HG03354 (cell line): ENCODE measurements at regions not wholly inside any gene's neighbourhood (a gene's known extent, or its start where the extent isn't known, plus 50 kb on each side); places are given as distances from the start of the nearest gene placed in this dataset.

Experiments
- ATAC-seq: cut with Tn5 transposase; IDR thresholded peaks from one replicate; pipeline ENCODE4 v1.9.1; 2021; ENCODE audit warnings: mild to moderate bottlenecking; ENCODE audit not compliant: unreplicated experiment, poor library complexity, severe bottlenecking

DNA sequence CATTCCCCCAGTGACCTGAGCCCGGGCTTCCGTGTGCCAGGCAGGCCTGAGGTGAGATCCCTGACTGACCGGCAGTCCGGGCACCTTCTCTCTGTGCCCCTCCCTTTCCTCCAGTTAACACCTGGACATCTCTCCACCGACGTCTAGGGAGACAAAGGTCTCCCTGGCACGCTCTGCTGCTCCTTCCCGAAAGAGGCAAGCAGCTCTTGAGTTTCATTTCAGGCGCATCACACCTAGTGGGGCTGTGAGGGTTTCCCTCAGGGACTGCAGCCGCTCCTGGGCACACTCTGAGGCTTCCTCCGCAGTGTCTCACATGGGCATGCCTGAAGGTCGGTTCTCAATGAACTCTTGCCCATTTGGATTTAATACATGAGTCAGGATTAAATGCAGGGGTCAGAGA lies 322.7 kb downstream of the CTTN start:
- no peak for ATAC-seq

DNA sequence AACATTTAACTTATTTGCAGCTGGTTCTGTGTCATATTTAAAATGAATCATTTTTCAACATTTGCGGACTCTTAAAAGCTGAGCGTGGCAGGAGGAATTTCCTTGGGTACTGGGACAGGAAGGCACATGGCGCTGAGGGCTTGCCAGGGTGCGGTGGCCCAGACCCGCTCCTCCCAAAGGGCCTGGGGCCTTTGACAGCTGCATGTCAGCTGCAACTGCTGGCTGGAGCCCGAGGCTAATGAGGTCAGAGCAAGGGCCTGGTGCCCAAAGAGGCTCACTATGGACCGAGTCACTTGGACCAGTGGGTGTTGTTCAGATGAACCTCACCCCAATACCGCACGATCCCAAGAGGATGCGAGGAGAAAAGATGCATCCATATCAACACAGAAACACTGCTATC lies 326.9 kb downstream of the CTTN start:
- ATAC-seq: no peak

GRCh38 chr11:70725739-70726138 lies 327.4 kb downstream of the CTTN start:
- ATAC-seq: no peak

DNA sequence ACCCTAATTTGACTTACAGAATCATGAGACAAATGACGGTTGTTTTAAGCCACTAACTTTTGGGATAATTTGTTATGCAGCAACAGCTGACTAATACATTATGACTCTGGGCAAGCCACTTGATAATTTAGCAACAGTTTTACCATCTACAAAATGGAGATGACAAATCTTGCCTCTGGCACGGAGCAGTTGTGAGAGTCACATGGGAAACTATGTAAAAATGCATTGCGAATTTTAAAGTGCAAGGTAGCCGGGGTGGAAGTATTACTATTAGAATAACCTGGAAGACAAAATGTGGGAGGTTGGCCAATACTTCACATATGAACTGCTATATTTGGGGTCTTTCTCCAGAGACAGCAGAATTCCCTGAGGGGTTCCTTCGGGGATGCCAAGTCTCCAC lies 328.7 kb downstream of the CTTN start:
- no peak for ATAC-seq

- ATAC-seq: no peak
Measured at GRCh38 chr11:70727899-70728620, 329.7 kb downstream of the CTTN start.

- no peak for ATAC-seq
Measured at GRCh38 chr11:70729949-70730348, 331.6 kb downstream of the CTTN start.

DNA sequence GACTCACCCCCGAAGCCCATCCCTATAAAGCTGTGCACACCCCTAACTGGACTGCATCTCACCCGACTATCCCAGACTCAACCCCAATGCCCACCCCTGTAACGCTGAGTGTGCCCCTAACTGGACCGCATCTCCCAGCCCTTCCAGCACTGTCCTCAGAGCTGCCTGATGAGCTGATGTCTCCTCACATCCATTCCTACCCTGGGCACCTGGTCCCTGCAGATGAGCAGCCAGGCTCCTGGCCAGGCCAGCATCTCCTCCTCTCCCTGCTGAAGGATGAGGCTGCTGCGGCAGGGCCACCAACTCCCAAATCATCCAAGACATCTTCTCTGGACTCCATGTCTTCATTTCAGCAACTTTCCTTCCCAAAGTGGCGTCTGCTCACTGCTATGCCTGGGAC lies 332.1 kb downstream of the CTTN start:
- no peak for ATAC-seq

DNA sequence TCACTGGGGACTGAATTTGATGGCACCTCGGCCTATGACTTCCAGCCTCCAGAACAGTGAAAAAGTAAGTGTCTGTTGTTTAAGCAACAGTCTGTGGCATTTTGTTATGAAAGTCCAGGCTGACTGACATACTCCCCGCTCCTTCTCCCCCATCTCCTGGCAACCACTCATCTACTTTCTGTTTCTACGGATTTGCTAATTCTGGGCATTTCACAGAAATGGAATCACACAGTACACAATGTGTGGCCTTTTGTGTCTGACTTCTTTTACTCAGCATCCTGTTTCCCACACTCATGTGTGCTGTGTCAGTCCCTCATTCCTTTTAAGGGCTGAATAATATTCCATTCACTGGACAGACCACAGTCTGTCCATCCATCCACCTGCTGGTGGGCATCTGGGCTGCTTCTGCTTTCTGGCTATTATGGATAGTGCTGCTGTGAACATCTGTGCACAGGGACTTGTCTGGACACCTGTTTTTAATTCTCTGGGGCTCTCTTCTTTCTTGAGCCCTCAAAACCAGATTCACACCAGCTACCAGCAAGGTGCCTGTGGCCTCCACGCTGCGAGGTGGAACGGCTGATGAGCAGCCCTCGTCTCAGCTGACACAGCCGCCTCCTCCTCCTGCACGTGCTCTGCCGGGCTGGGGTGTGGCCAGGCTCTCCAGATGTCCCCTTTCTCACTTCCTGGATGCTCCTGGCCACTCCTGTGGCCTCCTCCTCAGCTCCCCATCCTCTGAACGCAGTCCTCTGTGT lies 333.1 kb downstream of the CTTN start:
- no peak for ATAC-seq

DNA sequence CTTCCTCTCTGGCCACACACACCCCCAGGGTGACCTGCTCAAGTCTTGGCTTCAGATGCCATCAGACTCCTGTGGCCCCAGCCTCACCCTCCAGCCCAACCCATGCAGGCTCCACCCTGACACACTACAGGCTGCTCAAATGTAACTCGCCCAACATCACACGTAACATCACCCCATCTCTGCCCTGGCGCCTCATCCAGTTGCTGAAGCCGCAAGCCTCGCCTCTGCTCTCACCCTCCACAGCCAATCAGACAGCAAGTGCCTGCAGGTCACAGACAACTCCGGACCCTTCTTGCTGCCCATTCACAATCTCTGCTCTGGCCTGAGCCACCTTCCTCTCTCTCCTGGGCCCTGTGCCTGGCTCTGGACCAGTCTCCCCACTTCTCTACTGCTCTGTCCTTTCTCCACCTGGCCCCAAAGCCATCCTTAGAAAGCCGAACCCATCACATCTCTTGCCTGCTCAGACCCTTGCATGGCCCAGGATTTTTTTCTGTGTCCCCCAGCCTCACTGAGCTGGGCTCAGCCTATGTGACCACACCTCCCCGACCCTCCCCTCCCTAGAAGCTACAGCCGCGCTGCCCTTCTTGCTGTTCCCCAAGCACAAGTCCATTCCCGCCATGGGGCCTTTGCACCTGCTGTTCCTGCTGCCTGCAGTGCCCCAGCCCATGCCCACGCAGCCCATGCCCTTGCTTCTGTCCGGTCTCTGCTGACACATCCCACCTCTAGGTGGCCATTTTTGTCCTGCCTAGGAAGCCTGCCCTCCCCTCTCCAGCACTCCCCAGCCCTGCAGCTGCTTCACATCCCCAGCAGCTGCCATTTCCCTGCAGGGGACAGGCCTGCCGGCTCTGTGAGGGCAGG lies 333.9 kb downstream of the CTTN start:
- ATAC-seq: no peak

DNA sequence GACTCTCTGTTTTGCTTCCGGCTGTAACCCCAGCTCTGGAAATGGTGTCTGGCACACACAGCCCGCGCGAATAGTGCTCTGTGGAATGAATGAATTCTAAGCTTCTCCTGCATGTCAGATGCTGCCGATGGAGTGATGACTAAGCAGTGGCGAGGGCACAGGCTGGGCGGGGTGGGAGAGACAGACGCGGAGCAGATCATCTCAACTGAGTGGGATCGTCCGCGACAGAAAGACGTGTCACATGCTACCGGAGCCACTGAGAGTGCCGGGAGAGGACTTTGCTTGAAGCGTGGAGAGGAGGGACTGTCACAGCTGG lies 334.5 kb downstream of the CTTN start:
- ATAC-seq: no peak

GRCh38 chr11:70733327-70734325 lies 335.3 kb downstream of the CTTN start:
- ATAC-seq: no peak

DNA sequence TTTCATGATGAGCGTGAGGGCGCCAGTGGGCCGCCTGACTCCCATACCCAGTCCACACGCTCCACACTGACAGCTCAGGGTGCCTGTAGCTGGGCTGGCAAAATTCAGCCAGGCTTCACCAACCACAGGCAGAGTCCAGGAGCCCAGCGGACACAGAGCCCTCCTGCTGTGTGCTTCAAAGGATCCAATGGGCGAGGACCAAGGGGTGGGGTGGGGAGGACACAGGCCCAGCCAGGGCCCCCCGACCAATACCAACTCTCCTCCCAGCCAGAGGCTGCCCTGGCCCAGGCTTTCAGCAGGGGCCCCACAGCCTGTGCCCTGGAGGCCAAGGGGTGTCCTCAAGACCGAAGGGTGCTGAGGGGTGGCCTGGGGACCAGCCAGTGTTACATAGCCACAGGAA lies 336.1 kb downstream of the CTTN start:
- ATAC-seq: no peak

DNA sequence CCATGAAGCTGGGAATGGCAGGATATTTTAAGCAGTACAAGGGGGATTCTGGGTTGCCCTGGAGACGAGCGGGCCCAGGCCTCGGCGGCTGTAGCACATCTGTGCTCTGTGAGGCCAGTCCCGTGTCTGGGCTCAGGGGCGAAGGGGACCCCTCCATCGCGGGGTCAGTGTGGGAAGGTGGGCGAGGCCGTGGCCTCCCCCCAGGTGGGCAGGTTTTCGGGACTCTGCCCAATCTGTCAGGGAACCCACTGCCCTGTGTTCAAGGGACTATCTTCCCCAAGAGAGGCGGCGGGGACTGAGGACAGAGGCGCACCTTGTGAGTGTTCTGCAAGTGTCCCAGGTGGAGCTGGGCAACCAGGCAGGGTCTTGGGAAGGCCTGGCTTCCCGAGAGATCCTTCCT lies 336.6 kb downstream of the CTTN start:
- no peak for ATAC-seq

GRCh38 chr11:70735976-70736375 lies 337.6 kb downstream of the CTTN start:
- ATAC-seq: no peak

DNA sequence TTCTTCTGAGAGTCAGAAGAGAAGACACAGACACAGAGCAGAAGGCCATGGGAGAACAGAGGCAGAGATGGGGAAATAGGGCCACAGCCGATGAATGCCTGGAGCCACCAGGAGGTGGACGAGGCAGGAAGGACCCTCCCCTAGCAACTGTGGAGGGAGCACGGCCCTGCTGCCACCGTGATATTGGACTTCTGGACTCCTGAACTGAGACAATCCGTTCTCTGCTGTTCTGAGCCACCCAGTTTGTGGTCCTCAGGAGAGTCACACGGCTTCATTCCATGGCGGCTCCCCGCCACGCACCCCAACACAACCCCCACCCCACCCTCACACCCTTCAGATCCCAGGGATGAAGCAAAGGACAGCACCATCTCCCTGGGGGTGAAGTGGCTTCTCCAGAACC lies 338.1 kb downstream of the CTTN start:
- ATAC-seq: no peak

DNA sequence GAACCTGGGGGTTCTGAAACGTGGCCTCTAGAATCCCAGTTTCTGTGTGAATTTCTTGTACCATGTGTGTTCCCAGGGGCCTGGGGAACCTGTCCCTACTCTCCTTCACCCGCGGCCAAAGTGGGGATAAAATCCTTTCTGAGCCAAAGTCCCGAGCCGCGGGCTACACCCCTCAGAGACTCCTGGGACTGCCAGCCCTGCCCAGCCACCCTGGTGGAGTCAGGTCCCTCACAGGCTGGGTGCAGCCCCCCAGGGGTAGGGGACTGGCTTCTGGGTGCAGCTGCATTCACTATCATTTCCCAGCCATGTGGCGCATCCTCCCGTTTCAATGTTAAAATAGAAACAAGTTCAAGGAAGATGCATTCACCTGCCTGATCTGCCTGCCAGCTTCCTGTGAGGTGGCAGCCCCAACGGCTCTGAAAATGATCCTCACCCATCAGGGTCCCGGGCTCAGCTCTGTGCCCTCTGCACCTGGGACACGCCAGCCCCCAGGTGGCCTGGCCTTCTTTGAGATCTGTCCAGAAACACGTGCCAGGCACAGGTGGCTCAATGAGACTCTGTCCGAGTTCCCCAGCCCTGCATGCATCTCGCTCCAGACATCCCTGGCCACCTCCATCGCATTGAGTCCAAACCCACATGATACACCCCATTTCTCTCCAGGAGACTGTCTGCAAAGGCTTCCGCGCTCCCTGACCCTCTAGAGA lies 338.8 kb downstream of the CTTN start:
- no peak for ATAC-seq

DNA sequence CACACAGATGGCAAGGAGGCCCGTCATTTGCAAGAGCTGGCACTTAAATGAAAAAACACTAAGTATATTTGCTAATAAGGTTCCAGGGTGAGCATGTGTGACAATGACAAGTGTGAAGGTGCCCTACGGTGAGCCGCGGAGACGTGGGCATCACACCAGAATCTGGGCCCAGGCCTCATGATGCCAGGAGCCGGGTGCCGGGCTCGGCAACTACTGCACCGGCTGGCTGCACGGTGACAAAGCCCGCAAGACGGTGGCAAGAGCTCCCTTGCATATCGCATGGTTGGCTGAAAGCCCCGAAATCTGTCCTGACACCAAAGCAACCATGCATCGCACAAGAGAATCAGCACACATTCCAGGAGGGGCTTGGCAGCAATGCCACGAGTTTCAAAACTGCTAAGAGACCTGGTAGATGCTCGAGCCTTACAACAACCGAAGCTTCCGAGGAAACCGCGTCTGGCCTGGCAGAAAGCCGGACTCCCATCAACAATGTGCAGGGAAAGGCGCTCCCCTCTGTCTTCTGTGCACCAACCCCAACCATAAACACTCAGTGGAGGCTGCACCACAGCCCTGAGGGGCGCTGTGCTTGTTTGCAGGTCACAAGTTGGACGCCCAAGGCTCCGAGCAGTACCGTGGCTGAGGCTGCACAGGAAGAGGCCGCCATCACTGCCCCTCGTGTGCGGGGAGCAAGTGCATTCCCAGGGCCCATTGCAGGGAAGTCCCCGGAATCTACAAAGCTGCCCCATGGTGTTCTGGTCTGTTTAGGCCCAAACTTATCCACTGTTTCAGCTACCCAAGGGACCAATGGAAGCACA lies 339.7 kb downstream of the CTTN start:
- no peak for ATAC-seq

DNA sequence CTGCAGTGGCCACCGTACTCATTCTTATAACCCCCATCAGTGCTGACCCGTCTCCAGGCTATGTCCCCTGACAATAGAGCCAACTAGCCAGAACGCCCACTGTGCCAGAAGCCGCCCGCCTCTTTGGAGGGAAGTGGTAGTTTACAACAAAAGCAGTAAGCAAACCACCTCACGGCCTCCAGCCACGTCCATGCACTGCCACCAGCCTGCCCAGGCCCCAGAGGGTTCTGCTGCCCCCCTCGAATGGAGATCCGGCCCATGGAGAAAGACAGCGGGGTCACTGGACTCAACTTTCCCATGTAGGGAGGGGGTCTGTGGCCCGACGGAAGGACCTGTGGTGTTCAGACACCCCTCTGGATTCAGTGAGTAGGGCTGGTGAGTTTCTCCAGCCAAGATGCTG lies 340.3 kb downstream of the CTTN start:
- no peak for ATAC-seq
